ENCODE measurements at regions not wholly inside any gene's neighbourhood (a gene's known extent, or its start where the extent isn't known, plus 50 kb on each side); places are given as distances from the start of the nearest gene placed in this dataset.

- Histone ChIP-seq H3K27me3 (ENCODE audit: insufficient read depth, low read length) (no peaks in the 10 kb centered on the region), H3K79me2 (ENCODE audit: insufficient read depth, low read length) (no peaks in the 10 kb centered on the region), H3K23ac (ENCODE audit: insufficient read length, low read depth, low read length) (no peak overlapping the region), H2BK12ac (ENCODE audit: insufficient read length, low read depth, low read length) (no peak overlapping the region), H3K56ac (ENCODE audit: insufficient read length, low read depth, low read length) (no peak overlapping the region), H2AFZ (ENCODE audit: low read length) (no peak overlapping the region), H3T11ph (ENCODE audit: low read length) (no peak overlapping the region), H2BK5ac (ENCODE audit: insufficient read length, low read length) (no peak overlapping the region), H2AK5ac (ENCODE audit: insufficient read length, low read length) (no peak overlapping the region), H3K4me1 (ENCODE audit: insufficient read depth, low read length) (no peaks in the 10 kb centered on the region), H3K4me2 (ENCODE audit: insufficient read depth, insufficient read length, low read length) (no peak overlapping the region), H3K9ac (ENCODE audit: extremely low read depth, insufficient read length, low read length) (no peak overlapping the region), H2BK120ac (ENCODE audit: low read depth, low read length, poor library complexity, severe bottlenecking) (no peak overlapping the region), H2BK20ac (ENCODE audit: low read depth, low read length, poor library complexity, severe bottlenecking) (no peak overlapping the region), H3K79me1 (ENCODE audit: insufficient read depth, low read depth, low read length, poor library complexity, severe bottlenecking) (no peaks in the 10 kb centered on the region), H3K23me2 (ENCODE audit: insufficient read length, low read depth, low read length, poor library complexity, severe bottlenecking) (no peaks in the 10 kb centered on the region), H4K20me1 (ENCODE audit: control insufficient read depth, insufficient read depth, insufficient read length) (no peaks in the 10 kb centered on the region), H4K91ac (ENCODE audit: insufficient read length, low read depth, low read length) (no peak overlapping the region), H2BK15ac (ENCODE audit: low read depth, low read length) (no peak overlapping the region), H3K18ac (ENCODE audit: insufficient read length, low read depth, low read length) (no peak overlapping the region), H4K5ac (ENCODE audit: insufficient read length, low read depth, low read length) (no peak overlapping the region), H3K14ac (ENCODE audit: insufficient read depth, low read length) (no peak overlapping the region), H3K4ac (ENCODE audit: low read depth, low read length) (no peak overlapping the region), H3K9me3 (ENCODE audit: control insufficient read depth, low read depth, low read length) (no peaks in the 10 kb centered on the region), H3K27ac (ENCODE audit: insufficient read length, low read depth, low read length) (no peak overlapping the region), H4K8ac (replicated peaks; ENCODE audit: insufficient read length, low read depth, low read length) (no peak overlapping the region)
- TF ChIP-seq, protein P1, sequence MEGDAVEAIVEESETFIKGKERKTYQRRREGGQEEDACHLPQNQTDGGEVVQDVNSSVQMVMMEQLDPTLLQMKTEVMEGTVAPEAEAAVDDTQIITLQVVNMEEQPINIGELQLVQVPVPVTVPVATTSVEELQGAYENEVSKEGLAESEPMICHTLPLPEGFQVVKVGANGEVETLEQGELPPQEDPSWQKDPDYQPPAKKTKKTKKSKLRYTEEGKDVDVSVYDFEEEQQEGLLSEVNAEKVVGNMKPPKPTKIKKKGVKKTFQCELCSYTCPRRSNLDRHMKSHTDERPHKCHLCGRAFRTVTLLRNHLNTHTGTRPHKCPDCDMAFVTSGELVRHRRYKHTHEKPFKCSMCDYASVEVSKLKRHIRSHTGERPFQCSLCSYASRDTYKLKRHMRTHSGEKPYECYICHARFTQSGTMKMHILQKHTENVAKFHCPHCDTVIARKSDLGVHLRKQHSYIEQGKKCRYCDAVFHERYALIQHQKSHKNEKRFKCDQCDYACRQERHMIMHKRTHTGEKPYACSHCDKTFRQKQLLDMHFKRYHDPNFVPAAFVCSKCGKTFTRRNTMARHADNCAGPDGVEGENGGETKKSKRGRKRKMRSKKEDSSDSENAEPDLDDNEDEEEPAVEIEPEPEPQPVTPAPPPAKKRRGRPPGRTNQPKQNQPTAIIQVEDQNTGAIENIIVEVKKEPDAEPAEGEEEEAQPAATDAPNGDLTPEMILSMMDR (conservative IDR thresholded peaks at IDR 0.05), result peak; percentile 45; the same call in 2 of the 3 replicates
- H3K36me3 Mint-ChIP-seq (ENCODE audit: insufficient read depth in 1 of 3, low read depth in 3 of 3), result peaks cover 1 to 9% (median 5%) of the 10 kb centered on the region in 3 experiments; a peak in 5 of 7 replicates
- H3K27me3 Mint-ChIP-seq (ENCODE audit: low read depth), result no peaks in the 10 kb centered on the region; the same call in 1 of the 2 replicates
- no peaks in the 10 kb centered on the region for H3K9me3 Mint-ChIP-seq
- no peak for DNase-seq
- H3K4me3 Mint-ChIP-seq, result no peak overlapping the region
- no peaks in the 10 kb centered on the region for H3K4me1 Mint-ChIP-seq
- H3K27ac Mint-ChIP-seq, result no peak overlapping the region
These were observed 78.0 kb upstream of the ADAD1 start for GRCh38 chr4:122300776-122301175.

Data from H9 (cell line).